ENCODE measurements at regions not wholly inside any gene's neighbourhood (a gene's known extent, or its start where the extent isn't known, plus 50 kb on each side); places are given as distances from the start of the nearest gene placed in this dataset.

DNA sequence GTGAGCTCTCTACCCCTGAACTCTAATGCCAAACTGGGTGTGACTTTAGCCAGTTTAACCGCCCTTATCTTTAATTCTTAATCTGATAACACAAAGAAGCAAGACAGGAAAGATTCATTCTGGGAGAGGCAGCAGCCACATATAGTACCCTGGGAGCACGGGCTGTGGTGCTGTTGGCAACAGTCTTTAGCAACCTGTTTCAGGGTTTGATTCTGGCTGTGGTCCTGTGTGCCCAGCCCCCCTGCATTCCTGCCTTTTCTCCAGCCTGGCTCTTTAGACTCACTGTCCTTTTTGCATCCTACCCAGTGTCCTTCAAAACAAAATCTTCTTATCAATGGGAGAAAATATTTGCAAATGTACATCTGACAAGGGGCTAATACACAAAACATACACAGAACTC, 275.2 kb downstream of the GXYLT1 start:
- TF ChIP-seq CTCF (IDR thresholded peaks at IDR 0.05) (no peak), OVOL2 (CRISPR knock-in tag; IDR thresholded peaks at IDR 0.05; ENCODE audit: borderline replicate concordance) (no peak), SMAD3 (CRISPR knock-in tag; IDR thresholded peaks at IDR 0.05; ENCODE audit: borderline replicate concordance) (no peak), MAX (CRISPR knock-in tag; IDR thresholded peaks at IDR 0.05) (no peak), SP1 (CRISPR knock-in tag; conservative IDR thresholded peaks at IDR 0.05) (no peak), TEAD4 (CRISPR knock-in tag; IDR thresholded peaks at IDR 0.05) (no peak), ATF1 (CRISPR knock-in tag; IDR thresholded peaks at IDR 0.05) (no peak), ELF4 (CRISPR knock-in tag; IDR thresholded peaks at IDR 0.05; ENCODE audit: low read depth) (no peak), TCF7 (CRISPR knock-in tag; IDR thresholded peaks at IDR 0.05; ENCODE audit: low read depth) (no peak), ESRRA (CRISPR knock-in tag; IDR thresholded peaks at IDR 0.05; ENCODE audit: borderline replicate concordance) (no peak)
- TF ChIP-seq, protein P1, sequence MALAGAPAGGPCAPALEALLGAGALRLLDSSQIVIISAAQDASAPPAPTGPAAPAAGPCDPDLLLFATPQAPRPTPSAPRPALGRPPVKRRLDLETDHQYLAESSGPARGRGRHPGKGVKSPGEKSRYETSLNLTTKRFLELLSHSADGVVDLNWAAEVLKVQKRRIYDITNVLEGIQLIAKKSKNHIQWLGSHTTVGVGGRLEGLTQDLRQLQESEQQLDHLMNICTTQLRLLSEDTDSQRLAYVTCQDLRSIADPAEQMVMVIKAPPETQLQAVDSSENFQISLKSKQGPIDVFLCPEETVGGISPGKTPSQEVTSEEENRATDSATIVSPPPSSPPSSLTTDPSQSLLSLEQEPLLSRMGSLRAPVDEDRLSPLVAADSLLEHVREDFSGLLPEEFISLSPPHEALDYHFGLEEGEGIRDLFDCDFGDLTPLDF (CRISPR knock-in tag; IDR thresholded peaks at IDR 0.05) = no peak
- TF ChIP-seq, protein P2, sequence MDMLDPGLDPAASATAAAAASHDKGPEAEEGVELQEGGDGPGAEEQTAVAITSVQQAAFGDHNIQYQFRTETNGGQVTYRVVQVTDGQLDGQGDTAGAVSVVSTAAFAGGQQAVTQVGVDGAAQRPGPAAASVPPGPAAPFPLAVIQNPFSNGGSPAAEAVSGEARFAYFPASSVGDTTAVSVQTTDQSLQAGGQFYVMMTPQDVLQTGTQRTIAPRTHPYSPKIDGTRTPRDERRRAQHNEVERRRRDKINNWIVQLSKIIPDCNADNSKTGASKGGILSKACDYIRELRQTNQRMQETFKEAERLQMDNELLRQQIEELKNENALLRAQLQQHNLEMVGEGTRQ (CRISPR knock-in tag; IDR thresholded peaks at IDR 0.05) = no peak

All from WTC11 (cell line).